CD14-positive monocyte (primary cell): ENCODE measurements at regions not wholly inside any gene's neighbourhood (a gene's known extent, or its start where the extent isn't known, plus 50 kb on each side); places are given as distances from the start of the nearest gene placed in this dataset.

Experiments
- DNase-seq, 3 donors: peaks; one replicate each; pipeline ENCODE4 v3.0.0-alpha.2; 2011 to 2022
- H2AFZ ChIP-seq: 2 replicates; pipeline ENCODE4 v1.6.0; 2012; ENCODE audit warnings: mild to moderate bottlenecking, low read depth, low read length, inconsistent platforms; ENCODE audit not compliant: insufficient read depth, poor library complexity, severe bottlenecking
- H3K27ac ChIP-seq, 2 donors: 1 replicate in 1 of 2; 2 replicates in 1 of 2; pipeline ENCODE4 v1.5.1; 2012 to 2013; ENCODE audit warnings: low read length in 2 of 2, control low read depth in 1 of 2, inconsistent platforms in 1 of 2, low read depth in 1 of 2, mild to moderate bottlenecking in 1 of 2
- H3K27me3 ChIP-seq, 2 donors: one replicate each; pipeline versions ENCODE4 v1.6.0 to v1.6.1; 2011 to 2013; ENCODE audit warnings: low read length in 2 of 2; ENCODE audit not compliant: control insufficient read depth in 2 of 2, insufficient read depth in 2 of 2
- H3K36me3 ChIP-seq, 2 donors: replicated peaks in 1 of 2; 1 replicate in 1 of 2; 2 replicates in 1 of 2; pipeline versions ENCODE4 v1.5.1 to v1.6.1; 2012 to 2013; ENCODE audit warnings: low read length in 2 of 2, control low read depth in 1 of 2, inconsistent platforms in 1 of 2, mild to moderate bottlenecking in 1 of 2; ENCODE audit not compliant: insufficient read depth in 2 of 2, control insufficient read depth in 1 of 2
- H3K4me1 ChIP-seq, 2 donors: 1 replicate in 1 of 2; 2 replicates in 1 of 2; pipeline versions ENCODE4 v1.5.1 to v1.6.1; 2012 to 2013; ENCODE audit warnings: low read length in 2 of 2, control low read depth in 1 of 2, inconsistent platforms in 1 of 2, mild to moderate bottlenecking in 1 of 2, moderate library complexity in 1 of 2; ENCODE audit not compliant: insufficient read depth in 2 of 2, control insufficient read depth in 1 of 2
- H3K4me2 ChIP-seq: replicated peaks from 2 replicates; pipeline ENCODE3; 2012; ENCODE audit warnings: low read length, moderate library complexity, mild to moderate bottlenecking; ENCODE audit not compliant: poor library complexity, severe bottlenecking; ENCODE audit errors: extremely low read depth
- H3K4me3 ChIP-seq, 3 experiments: fragments of 200-600 bp in 1 of 3; sonication (generic) in 1 of 3; replicated peaks in 1 of 3; 1 replicate in 2 of 3; 2 replicates in 1 of 3; pipeline ENCODE4 v1.5.1; 2011 to 2013; ENCODE audit warnings: low read length in 3 of 3, mild to moderate bottlenecking in 3 of 3, control low read depth in 2 of 3, low read depth in 2 of 3, inconsistent platforms in 1 of 3, moderate library complexity in 1 of 3
- H3K79me2 ChIP-seq: 2 replicates; pipeline ENCODE4 v1.6.0; 2012; ENCODE audit warnings: mild to moderate bottlenecking, control low read depth, inconsistent platforms, low read length, moderate library complexity; ENCODE audit not compliant: insufficient read depth
- H3K9ac ChIP-seq: 2 replicates; pipeline ENCODE4 v1.6.0; 2017; ENCODE audit warnings: low read length, mild to moderate bottlenecking; ENCODE audit not compliant: insufficient read depth, poor library complexity, severe bottlenecking
- H3K9me3 ChIP-seq, 2 donors: replicated peaks in 1 of 2; 1 replicate in 1 of 2; 2 replicates in 1 of 2; pipeline versions ENCODE4 v1.5.1 to v1.6.1; 2012 to 2013; ENCODE audit warnings: low read length in 2 of 2, control low read depth in 1 of 2; ENCODE audit not compliant: control insufficient read depth in 1 of 2, insufficient read depth in 1 of 2
- H4K20me1 ChIP-seq: 2 replicates; pipeline ENCODE4 v1.6.0; 2012; ENCODE audit warnings: mild to moderate bottlenecking, low read length, control low read depth, moderate library complexity; ENCODE audit not compliant: insufficient read depth
- H3K27ac Mint-ChIP-seq, 7 donors: one replicate each; pipeline ENCODE4 v1.8.0; 2020; ENCODE audit warnings: mild to moderate bottlenecking in 7 of 7, mixed read lengths in 7 of 7, moderate library complexity in 6 of 7, inconsistent platforms in 2 of 7
- H3K27me3 Mint-ChIP-seq, 3 donors: one replicate each; pipeline ENCODE4 v1.8.0; 2021 to 2022; ENCODE audit warnings: low read depth in 3 of 3, mild to moderate bottlenecking in 3 of 3, mixed read lengths in 3 of 3, moderate library complexity in 3 of 3, inconsistent platforms in 1 of 3
- H3K36me3 Mint-ChIP-seq, 2 donors: one replicate each; pipeline ENCODE4 v1.8.0; 2020; ENCODE audit warnings: mixed read lengths in 2 of 2, inconsistent platforms in 1 of 2, mild to moderate bottlenecking in 1 of 2
- H3K4me1 Mint-ChIP-seq: one replicate; pipeline ENCODE4 v1.8.0; 2020; ENCODE audit warnings: mild to moderate bottlenecking, mixed read lengths
- H3K4me3 Mint-ChIP-seq, 2 donors: one replicate each; pipeline ENCODE4 v1.8.0; 2020; ENCODE audit warnings: mild to moderate bottlenecking in 2 of 2, mixed read lengths in 2 of 2, moderate library complexity in 1 of 2
- H3K9me3 Mint-ChIP-seq, 7 donors: one replicate each; pipeline ENCODE4 v1.8.0; 2020 to 2022; ENCODE audit warnings: mixed read lengths in 7 of 7, mild to moderate bottlenecking in 6 of 7, moderate library complexity in 6 of 7, inconsistent platforms in 2 of 7
- CTCF ChIP-seq: fragments of 200-600 bp; IDR thresholded peaks from one replicate; pipeline ENCODE4 v1.8.0; 2022; ENCODE audit warnings: antibody characterized with exemption, mild to moderate bottlenecking
- WGBS: methylation state at CpG from one replicate; pipeline ENCODE4 v1.1.5; 2013; ENCODE audit warnings: missing lambda C conversion rate; ENCODE audit not compliant: insufficient coverage; 5-methylcytosine and 5-hydroxymethylcytosine counted together
- intact Hi-C, 2 donors: fragments of 100-400 bp; cut with micrococcal nuclease; formaldehyde crosslinking; loops; one replicate each; pipeline versions ENCODE4 v1.15.0 to v1.15.1; 2023

GRCh38 chr5:77864997-77865396 lies 88.9 kb upstream of the TBCA start:
- peaks cover 0 to 3% (median 3%) of the 10 kb centered on the region in 3 donors for H3K27me3 Mint-ChIP-seq
- peaks cover 45% of the 10 kb centered on the region for H3K4me1 Mint-ChIP-seq
- Histone ChIP-seq H4K20me1 (no peaks in the 10 kb centered on the region), H3K36me3 (no peaks in the 10 kb centered on the region), H3K79me2 (peaks cover 12% of the 10 kb centered on the region), H3K9ac (peak overlapping the region; percentile 56), H3K4me3 (peak overlapping the region in 2 of 3 experiments; percentile 17 to 43), H2AFZ (peak overlapping the region; percentile 74), H3K9me3 (no peaks in the 10 kb centered on the region), H3K4me2 (peak overlapping the region; percentile 42), H3K27me3 (no peaks in the 10 kb centered on the region), H3K4me1 (peaks cover 29 to 49% of the 10 kb centered on the region in 2 donors), H3K27ac (peak overlapping the region; percentile 92 to 95)
- intact Hi-C loops, result loop anchor here (5.0 to 10.0 kb wide), 2 partner anchors 88 to 90 kb away; partner anchors contain the start of gene TBCA (in 2 of the 2)
- WGBS, result 0% methylated on average over 8 of the region's 8 CpGs
- peak overlapping the region; percentile 94 to 99 (median 98) for H3K27ac Mint-ChIP-seq
- peaks cover 0 to 9% of the 10 kb centered on the region in 2 donors for H3K36me3 Mint-ChIP-seq
- no peak for TF ChIP-seq CTCF
- H3K4me3 Mint-ChIP-seq, result peak overlapping the region; percentile 44 to 78
- peak; percentile 95 to 96 (median 95) for DNase-seq
- H3K9me3 Mint-ChIP-seq, result peaks cover 0 to 4% (median 0%) of the 10 kb centered on the region in 7 donors

GRCh38 chr5:77863181-77863580 lies 87.0 kb upstream of the TBCA start:
- no CpG with 5 or more reads among the region's 1 CpG for WGBS
- peaks cover 29 to 46% of the 10 kb centered on the region in 2 donors for H3K4me1 ChIP-seq
- H3K27me3 ChIP-seq, result no peaks in the 10 kb centered on the region
- Mint-ChIP-seq H3K9me3 (peaks cover 0 to 2% (median 0%) of the 10 kb centered on the region in 7 donors), H3K36me3 (peaks cover 0 to 6% of the 10 kb centered on the region in 2 donors), H3K4me1 (peaks cover 41% of the 10 kb centered on the region), H3K27me3 (peaks cover 0 to 7% (median 3%) of the 10 kb centered on the region in 3 donors), H3K27ac (no peak overlapping the region), H3K4me3 (no peak overlapping the region)
- no peaks in the 10 kb centered on the region for H4K20me1 ChIP-seq
- no peak overlapping the region for H3K27ac ChIP-seq
- H3K9me3 ChIP-seq, result no peaks in the 10 kb centered on the region
- no peak overlapping the region for H3K4me3 ChIP-seq
- intact Hi-C loops, result loop anchor here (5.0 to 10.0 kb wide), 2 partner anchors 86 to 88 kb away; partner anchors contain the start of gene TBCA (in 2 of the 2)
- H2AFZ ChIP-seq, result no peak overlapping the region
- peaks cover 12% of the 10 kb centered on the region for H3K79me2 ChIP-seq
- no peak overlapping the region for H3K4me2 ChIP-seq
- TF ChIP-seq CTCF, result no peak
- H3K9ac ChIP-seq, result no peak overlapping the region
- no peaks in the 10 kb centered on the region for H3K36me3 ChIP-seq
- DNase-seq, result no peak
